ENCODE measurements at regions not wholly inside any gene's neighbourhood (a gene's known extent, or its start where the extent isn't known, plus 50 kb on each side); places are given as distances from the start of the nearest gene placed in this dataset.

DNA sequence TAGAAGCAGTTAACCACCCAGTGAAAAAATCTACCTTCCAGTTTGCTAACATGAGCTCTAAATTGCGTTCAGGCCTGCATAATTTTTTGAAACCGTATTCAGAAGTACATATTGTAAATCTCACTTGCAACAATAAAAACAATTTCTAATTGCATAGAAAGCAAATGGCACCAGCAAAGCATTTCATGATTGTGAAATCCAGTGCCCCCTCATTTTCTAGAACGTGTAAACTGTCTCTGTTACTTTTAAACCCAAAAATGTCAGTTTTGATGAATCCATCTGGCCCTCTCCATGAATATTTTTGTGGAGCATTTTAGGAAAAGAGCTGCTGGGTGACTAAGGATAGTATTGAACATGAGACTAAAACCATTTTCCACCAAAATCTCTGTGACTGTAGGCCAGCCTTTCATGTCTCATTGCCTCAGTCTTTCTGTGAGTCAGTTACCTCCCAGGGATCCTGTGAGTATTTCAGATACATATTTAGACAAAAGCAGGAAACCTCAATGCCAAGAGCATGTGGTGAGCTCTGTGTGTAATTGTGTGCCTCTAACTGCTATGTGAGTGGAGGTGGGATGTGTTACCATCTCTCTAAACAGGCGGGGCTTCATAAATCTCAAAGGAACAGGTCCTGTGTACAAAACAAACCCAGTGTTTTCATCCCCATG lies 477.8 kb upstream of the DCC start:
- no peak for TF ChIP-seq TAF1 (IDR thresholded peaks at IDR 0.05; ENCODE audit: borderline replicate concordance, insufficient read depth, low read length)
- TF ChIP-seq SIN3A (IDR thresholded peaks at IDR 0.05; ENCODE audit: borderline replicate concordance, insufficient read depth, low read length), result no peak
- TF ChIP-seq POLR2AphosphoS5 (IDR thresholded peaks at IDR 0.05; ENCODE audit: low read depth, low read length), result no peak
- TF ChIP-seq, protein P1, sequence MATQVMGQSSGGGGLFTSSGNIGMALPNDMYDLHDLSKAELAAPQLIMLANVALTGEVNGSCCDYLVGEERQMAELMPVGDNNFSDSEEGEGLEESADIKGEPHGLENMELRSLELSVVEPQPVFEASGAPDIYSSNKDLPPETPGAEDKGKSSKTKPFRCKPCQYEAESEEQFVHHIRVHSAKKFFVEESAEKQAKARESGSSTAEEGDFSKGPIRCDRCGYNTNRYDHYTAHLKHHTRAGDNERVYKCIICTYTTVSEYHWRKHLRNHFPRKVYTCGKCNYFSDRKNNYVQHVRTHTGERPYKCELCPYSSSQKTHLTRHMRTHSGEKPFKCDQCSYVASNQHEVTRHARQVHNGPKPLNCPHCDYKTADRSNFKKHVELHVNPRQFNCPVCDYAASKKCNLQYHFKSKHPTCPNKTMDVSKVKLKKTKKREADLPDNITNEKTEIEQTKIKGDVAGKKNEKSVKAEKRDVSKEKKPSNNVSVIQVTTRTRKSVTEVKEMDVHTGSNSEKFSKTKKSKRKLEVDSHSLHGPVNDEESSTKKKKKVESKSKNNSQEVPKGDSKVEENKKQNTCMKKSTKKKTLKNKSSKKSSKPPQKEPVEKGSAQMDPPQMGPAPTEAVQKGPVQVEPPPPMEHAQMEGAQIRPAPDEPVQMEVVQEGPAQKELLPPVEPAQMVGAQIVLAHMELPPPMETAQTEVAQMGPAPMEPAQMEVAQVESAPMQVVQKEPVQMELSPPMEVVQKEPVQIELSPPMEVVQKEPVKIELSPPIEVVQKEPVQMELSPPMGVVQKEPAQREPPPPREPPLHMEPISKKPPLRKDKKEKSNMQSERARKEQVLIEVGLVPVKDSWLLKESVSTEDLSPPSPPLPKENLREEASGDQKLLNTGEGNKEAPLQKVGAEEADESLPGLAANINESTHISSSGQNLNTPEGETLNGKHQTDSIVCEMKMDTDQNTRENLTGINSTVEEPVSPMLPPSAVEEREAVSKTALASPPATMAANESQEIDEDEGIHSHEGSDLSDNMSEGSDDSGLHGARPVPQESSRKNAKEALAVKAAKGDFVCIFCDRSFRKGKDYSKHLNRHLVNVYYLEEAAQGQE (IDR thresholded peaks at IDR 0.05; ENCODE audit: insufficient read depth in 1 of 2, low read depth in 2 of 2, low read length in 2 of 2), result no peak
- TF ChIP-seq FOXP2 (optimal IDR thresholded peaks at IDR 0.05; ENCODE audit: borderline replicate concordance, extremely low read depth, extremely low read length, insufficient read depth), result no peak

DNA sequence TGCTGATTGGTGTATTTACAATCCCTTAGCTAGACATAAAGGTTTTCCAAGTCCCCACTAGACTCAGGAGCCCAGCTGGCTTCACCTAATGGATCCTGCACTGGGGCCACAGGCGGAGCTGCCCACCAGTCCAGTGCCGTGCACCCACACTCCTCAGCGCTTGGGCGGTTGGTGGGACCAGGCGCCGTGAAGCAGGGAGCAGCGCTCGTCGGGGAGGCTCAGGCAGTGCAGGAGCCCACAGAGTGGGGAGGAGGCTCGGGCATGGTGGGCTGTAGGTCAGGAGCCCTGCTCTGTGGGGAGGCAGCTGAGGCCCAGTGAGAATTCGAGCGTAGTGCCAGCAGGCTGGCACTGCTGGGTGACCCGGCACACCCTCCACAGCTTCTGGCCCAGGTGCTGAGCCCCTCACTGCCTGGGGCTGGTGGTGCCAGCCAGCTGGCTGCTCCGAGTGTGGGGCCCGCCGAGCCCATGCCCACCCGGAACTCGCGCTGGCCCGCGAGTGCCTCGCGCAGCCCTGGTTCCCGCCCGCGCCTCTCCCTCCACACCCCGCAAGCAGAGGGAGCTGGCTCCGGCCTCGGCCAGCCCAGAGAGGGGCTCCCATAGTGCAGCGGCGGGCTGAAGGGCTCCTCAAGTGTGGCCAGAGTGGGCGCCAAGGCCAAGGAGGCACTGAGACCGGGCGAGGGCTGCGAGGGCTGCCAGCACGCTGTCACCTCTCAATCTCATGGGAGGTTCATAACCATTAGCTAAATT lies 475.6 kb upstream of the DCC start:
- no peak for TF ChIP-seq TAF1 (IDR thresholded peaks at IDR 0.05; ENCODE audit: borderline replicate concordance, insufficient read depth, low read length)
- no peak for TF ChIP-seq POLR2AphosphoS5 (IDR thresholded peaks at IDR 0.05; ENCODE audit: low read depth, low read length)
- TF ChIP-seq, protein P1 (IDR thresholded peaks at IDR 0.05; ENCODE audit: insufficient read depth in 1 of 2, low read depth in 2 of 2, low read length in 2 of 2), result no peak
- no peak for TF ChIP-seq SIN3A (IDR thresholded peaks at IDR 0.05; ENCODE audit: borderline replicate concordance, insufficient read depth, low read length)
- TF ChIP-seq FOXP2 (optimal IDR thresholded peaks at IDR 0.05; ENCODE audit: borderline replicate concordance, extremely low read depth, extremely low read length, insufficient read depth), result no peak

DNA sequence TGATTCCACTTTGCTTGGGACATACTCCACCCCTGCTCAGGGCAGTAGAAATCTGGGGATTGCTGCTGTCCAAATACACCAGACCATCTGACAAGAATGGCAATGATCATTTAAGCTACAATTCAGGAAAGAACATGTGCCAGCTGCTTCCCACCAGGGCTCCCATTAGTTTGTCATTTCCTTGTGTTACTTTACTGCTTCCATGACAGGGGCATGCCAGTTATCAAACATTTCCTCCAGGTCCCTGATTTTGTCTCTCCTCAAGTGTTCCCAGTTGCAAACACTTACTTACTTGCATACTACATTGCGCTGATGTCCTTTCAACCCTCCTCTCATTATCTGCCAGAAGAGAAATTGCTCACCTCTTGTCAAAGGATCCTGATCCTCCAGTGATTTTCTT lies 474.5 kb upstream of the DCC start:
- TF ChIP-seq SIN3A (IDR thresholded peaks at IDR 0.05; ENCODE audit: borderline replicate concordance, insufficient read depth, low read length) (no peak), FOXP2 (optimal IDR thresholded peaks at IDR 0.05; ENCODE audit: borderline replicate concordance, extremely low read depth, extremely low read length, insufficient read depth) (no peak), POLR2AphosphoS5 (IDR thresholded peaks at IDR 0.05; ENCODE audit: low read depth, low read length) (no peak), TAF1 (IDR thresholded peaks at IDR 0.05; ENCODE audit: borderline replicate concordance, insufficient read depth, low read length) (no peak)
- TF ChIP-seq, protein P1 (IDR thresholded peaks at IDR 0.05; ENCODE audit: insufficient read depth in 1 of 2, low read depth in 2 of 2, low read length in 2 of 2), result no peak

DNA sequence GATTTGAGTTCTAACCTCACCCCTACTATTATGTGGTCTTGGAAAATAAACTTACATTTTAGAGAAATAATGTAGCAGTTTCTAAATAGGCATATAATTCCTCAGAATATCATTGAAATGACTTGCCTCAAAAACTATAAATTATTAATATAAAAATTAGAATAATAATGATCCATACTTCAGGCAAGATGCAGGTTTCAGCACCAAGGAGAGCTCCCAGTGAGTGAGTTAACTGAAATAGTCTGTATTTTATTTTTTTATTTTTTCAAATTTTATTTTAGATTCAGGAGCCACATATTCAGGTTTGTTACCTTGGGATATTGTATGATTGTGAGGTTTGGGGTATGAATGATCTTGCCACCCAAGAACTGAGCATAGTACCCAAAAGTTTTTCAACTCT lies 472.2 kb upstream of the DCC start:
- no peak for TF ChIP-seq FOXP2 (optimal IDR thresholded peaks at IDR 0.05; ENCODE audit: borderline replicate concordance, extremely low read depth, extremely low read length, insufficient read depth)
- TF ChIP-seq, protein P1 (IDR thresholded peaks at IDR 0.05; ENCODE audit: insufficient read depth in 1 of 2, low read depth in 2 of 2, low read length in 2 of 2), result peak; percentile 76 to 88

Measured in PFSK-1 (cell line).